OCI-LY1 (cell line): ENCODE measurements at regions not wholly inside any gene's neighbourhood (a gene's known extent, or its start where the extent isn't known, plus 50 kb on each side); places are given as distances from the start of the nearest gene placed in this dataset.

ENCODE experiments used
- CTCF ChIP-seq: fragments of 200-600 bp; sonication (generic), shearing (Covaris generic); IDR thresholded peaks from 2 replicates; pipeline ENCODE4 v1.5.1; 2017; ENCODE audit warnings: mild to moderate bottlenecking, antibody characterized with exemption, low read length, moderate library complexity, mixed read lengths
- EZH2 ChIP-seq: fragments of 200-600 bp; sonication (generic), shearing (Covaris generic); IDR thresholded peaks from 2 replicates; pipeline ENCODE4 v1.8.0; 2017; ENCODE audit warnings: borderline replicate concordance, mixed run types, mild to moderate bottlenecking, antibody characterized with exemption, low read length, moderate library complexity, mixed read lengths

DNA sequence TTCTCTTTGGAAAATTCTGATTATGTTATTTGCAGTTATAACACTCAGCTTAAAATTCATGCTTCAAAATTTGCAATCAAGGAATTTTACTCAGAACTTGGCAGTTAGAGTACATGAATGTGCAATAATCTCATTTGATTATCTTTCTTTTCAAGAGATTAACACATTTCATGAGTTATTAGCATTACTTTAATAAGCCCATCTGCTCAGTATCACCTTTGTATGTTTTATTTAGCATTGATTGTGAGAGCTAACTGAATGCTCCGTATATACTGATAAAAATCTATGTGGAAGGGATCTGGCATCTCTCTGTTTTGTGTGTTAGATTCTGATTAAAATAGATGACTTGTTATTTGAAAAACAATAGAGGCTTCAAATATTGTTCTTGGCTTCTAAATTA is 55.6 kb upstream of the CPNE8 start:
- no peak for TF ChIP-seq CTCF
- TF ChIP-seq EZH2: no peak
